ENCODE measurements at regions not wholly inside any gene's neighbourhood (a gene's known extent, or its start where the extent isn't known, plus 50 kb on each side); places are given as distances from the start of the nearest gene placed in this dataset.
"Not testable (repeated sequence)": the region's sequence is repeated elsewhere in the genome, so short reads cannot be mapped to it uniquely, and the experiment has no call there.

GRCh38 chr22:27318516-27318915, 483.0 kb downstream of the MN1 start:
- FAIRE-seq: peak; percentile 23
- no peak overlapping the region for H3K27ac ChIP-seq (ENCODE audit: low read depth, low read length)

GRCh38 chr22:27323661-27324060, 477.9 kb downstream of the MN1 start:
- H4K20me1 ChIP-seq (ENCODE audit: insufficient read depth, low read length): no peaks in the 10 kb centered on the region
- Mint-ChIP-seq H3K4me3 (ENCODE audit: unreplicated experiment) (no peak overlapping the region), H3K27ac (ENCODE audit: unreplicated experiment) (no peak overlapping the region), H3K4me1 (ENCODE audit: low read depth, unreplicated experiment) (peaks cover 4% of the 10 kb centered on the region), H3K36me3 (ENCODE audit: low read depth, unreplicated experiment) (peaks cover 4% of the 10 kb centered on the region), H3K9me3 (ENCODE audit: unreplicated experiment) (peaks cover 14% of the 10 kb centered on the region), H3K27me3 (ENCODE audit: low read depth, unreplicated experiment) (peaks cover 8% of the 10 kb centered on the region)
- no peak for TF ChIP-seq EZH2 (IDR thresholded peaks at IDR 0.05; ENCODE audit: insufficient read depth, low read length)
- no peak for TF ChIP-seq CTCF (IDR thresholded peaks at IDR 0.05; ENCODE audit: insufficient read depth, low read depth, low read length)
- no peak for DNase-seq (ENCODE audit: low read depth)
- no peaks in the 10 kb centered on the region for H3K79me2 ChIP-seq (ENCODE audit: insufficient read depth, low read length)
- peaks cover 3% of the 10 kb centered on the region for H3K4me1 ChIP-seq (ENCODE audit: insufficient read depth, low read length)
- no peak overlapping the region for H3K9ac ChIP-seq (ENCODE audit: low read length)
- H3K27ac ChIP-seq (ENCODE audit: low read depth, low read length): no peak overlapping the region
- H3K27me3 ChIP-seq (ENCODE audit: insufficient read depth, low read length): peaks cover 7% of the 10 kb centered on the region
- H3K4me2 ChIP-seq (ENCODE audit: low read length): no peak overlapping the region
- no peak overlapping the region for H3K4me3 ChIP-seq (ENCODE audit: insufficient read depth, low read depth, low read length)
- no peaks in the 10 kb centered on the region for H3K36me3 ChIP-seq (ENCODE audit: insufficient read depth, low read length)
- H2AFZ ChIP-seq (ENCODE audit: low read depth, low read length): no peak overlapping the region
- no peak for FAIRE-seq
- H3K9me3 ChIP-seq (ENCODE audit: insufficient read depth, low read depth, low read length): peaks cover 3% of the 10 kb centered on the region

More at GRCh38 chr22:27318516-27318915, 483.0 kb downstream of the MN1 start:
- H3K27me3 Mint-ChIP-seq (ENCODE audit: low read depth, unreplicated experiment): peaks cover 15% of the 10 kb centered on the region
- no peak overlapping the region for H3K9ac ChIP-seq (ENCODE audit: low read length)
- peaks cover 13% of the 10 kb centered on the region for H3K9me3 Mint-ChIP-seq (ENCODE audit: unreplicated experiment)
- peaks cover 3% of the 10 kb centered on the region for H3K9me3 ChIP-seq (ENCODE audit: insufficient read depth, low read depth, low read length)
- peak overlapping the region; percentile 19 for H3K4me2 ChIP-seq (ENCODE audit: low read length)
- H3K4me1 Mint-ChIP-seq (ENCODE audit: low read depth, unreplicated experiment): peaks cover 18% of the 10 kb centered on the region
- H3K4me3 Mint-ChIP-seq (ENCODE audit: unreplicated experiment): no peak overlapping the region
- H3K27ac Mint-ChIP-seq (ENCODE audit: unreplicated experiment): no peak overlapping the region
- no peak overlapping the region for H3K4me3 ChIP-seq (ENCODE audit: insufficient read depth, low read depth, low read length)
- no peaks in the 10 kb centered on the region for H4K20me1 ChIP-seq (ENCODE audit: insufficient read depth, low read length)
- H3K36me3 ChIP-seq (ENCODE audit: insufficient read depth, low read length): no peaks in the 10 kb centered on the region
- DNase-seq (ENCODE audit: low read depth): peak; percentile 91
- H3K79me2 ChIP-seq (ENCODE audit: insufficient read depth, low read length): no peaks in the 10 kb centered on the region
- no peak overlapping the region for H2AFZ ChIP-seq (ENCODE audit: low read depth, low read length)
- H3K4me1 ChIP-seq (ENCODE audit: insufficient read depth, low read length): peaks cover 12% of the 10 kb centered on the region
- peaks cover 6% of the 10 kb centered on the region for H3K27me3 ChIP-seq (ENCODE audit: insufficient read depth, low read length)
- no peaks in the 10 kb centered on the region for H3K36me3 Mint-ChIP-seq (ENCODE audit: low read depth, unreplicated experiment)
- TF ChIP-seq CTCF (IDR thresholded peaks at IDR 0.05; ENCODE audit: insufficient read depth, low read depth, low read length) (no peak), EZH2 (IDR thresholded peaks at IDR 0.05; ENCODE audit: insufficient read depth, low read length) (no peak)

- not testable (repeated sequence) for H3K79me2 ChIP-seq (ENCODE audit: insufficient read depth, low read length); H3K36me3 Mint-ChIP-seq (ENCODE audit: low read depth, unreplicated experiment); H3K36me3 ChIP-seq (ENCODE audit: insufficient read depth, low read length); H3K4me1 Mint-ChIP-seq (ENCODE audit: low read depth, unreplicated experiment); H3K4me2 ChIP-seq (ENCODE audit: low read length); H3K27me3 ChIP-seq (ENCODE audit: insufficient read depth, low read length); H3K4me3 ChIP-seq (ENCODE audit: insufficient read depth, low read depth, low read length); H3K4me3 Mint-ChIP-seq (ENCODE audit: unreplicated experiment); H4K20me1 ChIP-seq (ENCODE audit: insufficient read depth, low read length); H2AFZ ChIP-seq (ENCODE audit: low read depth, low read length); H3K4me1 ChIP-seq (ENCODE audit: insufficient read depth, low read length); H3K27ac Mint-ChIP-seq (ENCODE audit: unreplicated experiment); FAIRE-seq; H3K27ac ChIP-seq (ENCODE audit: low read depth, low read length); H3K9ac ChIP-seq (ENCODE audit: low read length); H3K9me3 ChIP-seq (ENCODE audit: insufficient read depth, low read depth, low read length); DNase-seq (ENCODE audit: low read depth)
- Mint-ChIP-seq H3K27me3 (ENCODE audit: low read depth, unreplicated experiment) (peaks cover 10% of the 10 kb centered on the region), H3K9me3 (ENCODE audit: unreplicated experiment) (peaks cover 14% of the 10 kb centered on the region)
Observed at GRCh38 chr22:27324908-27325307, 476.6 kb downstream of the MN1 start.

Measured in astrocyte (in vitro differentiated cells and primary cell).